ENCODE measurements at regions not wholly inside any gene's neighbourhood (a gene's known extent, or its start where the extent isn't known, plus 50 kb on each side); places are given as distances from the start of the nearest gene placed in this dataset.

DNA sequence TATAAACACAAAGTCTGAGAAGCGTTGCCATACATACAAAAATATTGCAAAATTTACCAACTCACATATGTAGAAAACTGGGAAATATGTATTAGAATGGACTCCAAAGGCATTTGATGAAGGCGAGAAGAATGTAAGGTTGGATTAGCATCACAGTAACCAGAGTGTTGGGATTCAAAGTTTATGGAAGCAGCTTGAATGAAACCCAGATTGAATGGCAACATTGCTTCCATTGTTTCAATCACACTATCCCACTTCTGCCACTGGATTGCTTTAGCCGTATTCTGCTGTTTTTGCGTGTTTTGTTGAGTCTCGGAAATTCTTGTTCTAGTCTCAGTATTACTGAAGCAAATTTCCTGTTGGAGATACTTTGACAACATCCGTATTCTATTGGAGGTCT, 609.0 kb upstream of the LRATD1 start:
- TF ChIP-seq, protein P1, sequence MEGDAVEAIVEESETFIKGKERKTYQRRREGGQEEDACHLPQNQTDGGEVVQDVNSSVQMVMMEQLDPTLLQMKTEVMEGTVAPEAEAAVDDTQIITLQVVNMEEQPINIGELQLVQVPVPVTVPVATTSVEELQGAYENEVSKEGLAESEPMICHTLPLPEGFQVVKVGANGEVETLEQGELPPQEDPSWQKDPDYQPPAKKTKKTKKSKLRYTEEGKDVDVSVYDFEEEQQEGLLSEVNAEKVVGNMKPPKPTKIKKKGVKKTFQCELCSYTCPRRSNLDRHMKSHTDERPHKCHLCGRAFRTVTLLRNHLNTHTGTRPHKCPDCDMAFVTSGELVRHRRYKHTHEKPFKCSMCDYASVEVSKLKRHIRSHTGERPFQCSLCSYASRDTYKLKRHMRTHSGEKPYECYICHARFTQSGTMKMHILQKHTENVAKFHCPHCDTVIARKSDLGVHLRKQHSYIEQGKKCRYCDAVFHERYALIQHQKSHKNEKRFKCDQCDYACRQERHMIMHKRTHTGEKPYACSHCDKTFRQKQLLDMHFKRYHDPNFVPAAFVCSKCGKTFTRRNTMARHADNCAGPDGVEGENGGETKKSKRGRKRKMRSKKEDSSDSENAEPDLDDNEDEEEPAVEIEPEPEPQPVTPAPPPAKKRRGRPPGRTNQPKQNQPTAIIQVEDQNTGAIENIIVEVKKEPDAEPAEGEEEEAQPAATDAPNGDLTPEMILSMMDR (IDR thresholded peaks at IDR 0.05) = no peak
- TF ChIP-seq EP300 (IDR thresholded peaks at IDR 0.05) = no peak

Measured in tibial nerve (tissue), 4 donors.